ENCODE measurements at regions not wholly inside any gene's neighbourhood (a gene's known extent, or its start where the extent isn't known, plus 50 kb on each side); places are given as distances from the start of the nearest gene placed in this dataset.

DNA sequence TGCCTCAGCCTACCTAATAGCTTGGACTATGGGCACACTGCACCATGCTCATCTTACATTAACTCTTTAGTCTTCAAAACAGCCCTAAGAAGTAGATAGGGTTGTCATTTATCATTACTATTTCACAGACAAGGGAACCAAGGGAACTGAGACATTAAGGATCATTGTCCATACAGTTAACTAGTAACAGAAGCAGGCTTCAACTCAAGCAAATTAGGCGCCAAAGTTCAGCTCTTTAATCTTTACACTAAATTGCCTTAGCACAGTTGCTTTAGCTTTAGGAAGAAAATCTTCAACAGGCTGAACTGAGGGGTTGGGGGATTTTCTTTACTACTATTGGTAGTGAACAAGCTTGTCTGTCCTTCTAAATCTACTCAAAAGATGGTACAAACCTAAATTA, 68.8 kb upstream of the CAND1 start:
- no peak for DNase-seq
- peaks cover 0 to 14% (median 0%) of the 10 kb centered on the region in 3 donors for H3K4me1 ChIP-seq
- TF ChIP-seq, protein P1, sequence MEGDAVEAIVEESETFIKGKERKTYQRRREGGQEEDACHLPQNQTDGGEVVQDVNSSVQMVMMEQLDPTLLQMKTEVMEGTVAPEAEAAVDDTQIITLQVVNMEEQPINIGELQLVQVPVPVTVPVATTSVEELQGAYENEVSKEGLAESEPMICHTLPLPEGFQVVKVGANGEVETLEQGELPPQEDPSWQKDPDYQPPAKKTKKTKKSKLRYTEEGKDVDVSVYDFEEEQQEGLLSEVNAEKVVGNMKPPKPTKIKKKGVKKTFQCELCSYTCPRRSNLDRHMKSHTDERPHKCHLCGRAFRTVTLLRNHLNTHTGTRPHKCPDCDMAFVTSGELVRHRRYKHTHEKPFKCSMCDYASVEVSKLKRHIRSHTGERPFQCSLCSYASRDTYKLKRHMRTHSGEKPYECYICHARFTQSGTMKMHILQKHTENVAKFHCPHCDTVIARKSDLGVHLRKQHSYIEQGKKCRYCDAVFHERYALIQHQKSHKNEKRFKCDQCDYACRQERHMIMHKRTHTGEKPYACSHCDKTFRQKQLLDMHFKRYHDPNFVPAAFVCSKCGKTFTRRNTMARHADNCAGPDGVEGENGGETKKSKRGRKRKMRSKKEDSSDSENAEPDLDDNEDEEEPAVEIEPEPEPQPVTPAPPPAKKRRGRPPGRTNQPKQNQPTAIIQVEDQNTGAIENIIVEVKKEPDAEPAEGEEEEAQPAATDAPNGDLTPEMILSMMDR (IDR thresholded peaks at IDR 0.05): no peak
- no peak for TF ChIP-seq POLR2A (IDR thresholded peaks at IDR 0.05)
- WGBS, 2 donors: 0 to 7% methylated on average over 1 of the region's 1 CpG
- no peak overlapping the region for H3K27ac ChIP-seq
- H3K27me3 ChIP-seq: peaks cover 0 to 11% (median 0%) of the 10 kb centered on the region in 4 donors
- H3K36me3 ChIP-seq: no peaks in the 10 kb centered on the region
- intact Hi-C loops (cut with DNase I): no loop called here
- no peaks in the 10 kb centered on the region for H3K9me3 ChIP-seq
- no peak overlapping the region for H3K4me3 ChIP-seq

DNA sequence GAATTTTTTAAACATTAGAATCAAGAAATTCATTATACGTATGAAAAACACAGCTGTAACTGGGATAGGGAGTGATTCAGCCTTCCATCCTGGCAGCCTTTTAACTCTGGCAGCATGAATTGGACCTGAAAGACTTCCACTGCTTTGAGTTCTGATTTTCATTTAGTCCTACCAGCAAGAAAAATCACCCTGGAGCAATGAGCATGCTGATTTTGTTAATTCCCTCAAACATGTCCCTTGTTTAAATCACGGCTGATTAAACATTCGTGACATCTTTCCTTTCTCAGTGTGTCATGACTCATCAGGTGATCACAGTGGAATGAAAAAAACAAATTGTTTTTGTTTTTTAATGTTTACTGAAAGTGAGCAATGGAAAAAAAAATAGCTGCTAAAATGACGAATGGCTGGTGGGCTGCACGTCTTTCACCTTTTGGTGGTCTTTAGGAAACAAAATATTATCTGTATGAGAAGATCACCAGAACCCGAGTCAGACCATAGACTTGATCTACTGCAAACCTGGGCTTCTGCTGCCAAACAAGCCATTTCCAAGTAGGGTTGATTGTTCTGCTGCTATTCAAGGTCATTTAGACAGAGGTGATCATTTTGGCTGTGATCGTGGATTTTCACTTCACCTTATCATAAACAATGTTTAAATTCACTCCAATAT, 67.0 kb upstream of the CAND1 start:
- H3K4me3 ChIP-seq: no peak overlapping the region
- WGBS, 2 donors: 27 to 44% methylated on average over 7 of the region's 7 CpGs
- H3K27me3 ChIP-seq: peaks cover 0 to 11% (median 0%) of the 10 kb centered on the region in 4 donors
- TF ChIP-seq, protein P1 (IDR thresholded peaks at IDR 0.05): no peak
- no peak for TF ChIP-seq POLR2A (IDR thresholded peaks at IDR 0.05)
- no peaks in the 10 kb centered on the region for H3K9me3 ChIP-seq
- peaks cover 0 to 14% (median 0%) of the 10 kb centered on the region in 3 donors for H3K4me1 ChIP-seq
- no peak overlapping the region for H3K27ac ChIP-seq
- H3K36me3 ChIP-seq: no peaks in the 10 kb centered on the region
- no peak for DNase-seq
- intact Hi-C loops (cut with DNase I): no loop called here

DNA sequence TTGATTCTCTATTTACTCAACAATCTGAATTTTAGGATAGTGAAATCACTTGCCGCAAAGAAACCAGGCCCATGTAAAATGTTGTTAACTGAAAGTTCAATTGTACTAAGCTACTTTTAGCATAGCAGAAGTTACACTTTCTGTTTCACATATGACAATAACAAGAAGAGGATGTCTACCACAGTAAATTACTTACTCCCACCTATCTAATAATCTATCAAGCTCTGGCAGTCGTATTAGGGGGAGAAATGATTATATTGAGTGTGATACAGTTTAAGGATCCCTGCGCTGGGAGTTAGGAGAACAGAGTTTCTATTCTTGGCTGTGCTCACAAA, 66.5 kb upstream of the CAND1 start:
- TF ChIP-seq, protein P1 (IDR thresholded peaks at IDR 0.05): no peak
- TF ChIP-seq POLR2A (IDR thresholded peaks at IDR 0.05): no peak
- Histone ChIP-seq H3K4me1 (peaks cover 0 to 14% (median 0%) of the 10 kb centered on the region in 3 donors), H3K27ac (no peak overlapping the region), H3K9me3 (no peaks in the 10 kb centered on the region), H3K36me3 (no peaks in the 10 kb centered on the region), H3K4me3 (no peak overlapping the region), H3K27me3 (peaks cover 0 to 11% (median 0%) of the 10 kb centered on the region in 4 donors)
- intact Hi-C loops (cut with DNase I): no loop called here
- no peak for DNase-seq
- WGBS, 2 donors: 79 to 87% methylated on average over 3 of the region's 3 CpGs

DNA sequence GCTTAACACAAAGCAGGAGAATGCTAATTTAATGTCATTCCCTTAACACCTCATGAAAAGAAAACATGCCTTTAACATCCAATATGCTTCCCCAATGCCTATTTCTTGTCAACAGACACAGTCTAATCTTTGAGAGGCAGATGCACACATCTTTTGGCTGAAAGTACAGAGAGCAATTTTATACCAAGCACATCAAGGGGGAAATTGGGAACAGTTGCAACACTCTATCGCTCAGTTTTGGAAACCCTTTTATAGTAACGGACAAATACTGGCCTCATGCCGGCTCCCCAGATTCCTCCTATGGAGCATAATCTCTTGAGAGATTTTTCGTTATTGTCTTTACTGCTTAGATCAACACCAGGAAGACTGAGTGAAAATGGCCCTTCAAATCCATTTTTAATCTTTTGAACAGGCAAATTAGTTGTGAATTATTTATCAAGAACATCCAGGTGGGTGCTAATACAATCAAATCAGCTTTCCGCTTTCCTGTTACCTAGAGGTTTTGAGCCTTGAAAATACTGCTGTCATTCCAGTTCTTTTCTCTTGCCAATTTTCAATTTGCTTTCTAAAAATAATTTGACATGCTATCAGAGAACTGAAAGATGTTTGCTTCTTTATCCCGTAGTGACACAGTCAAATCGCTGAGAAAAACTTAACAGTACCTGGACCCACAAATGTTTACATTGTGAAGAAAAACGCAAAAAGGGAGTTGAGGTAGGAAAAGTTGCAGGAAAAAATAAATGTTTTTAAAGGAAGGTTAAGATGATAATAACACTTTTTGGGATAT, 60.7 kb upstream of the CAND1 start:
- 63 to 67% methylated on average over 7 to 8 of the region's 8 CpGs for WGBS, 2 donors
- H3K27ac ChIP-seq: no peak overlapping the region
- intact Hi-C loops (cut with DNase I): no loop called here

DNA sequence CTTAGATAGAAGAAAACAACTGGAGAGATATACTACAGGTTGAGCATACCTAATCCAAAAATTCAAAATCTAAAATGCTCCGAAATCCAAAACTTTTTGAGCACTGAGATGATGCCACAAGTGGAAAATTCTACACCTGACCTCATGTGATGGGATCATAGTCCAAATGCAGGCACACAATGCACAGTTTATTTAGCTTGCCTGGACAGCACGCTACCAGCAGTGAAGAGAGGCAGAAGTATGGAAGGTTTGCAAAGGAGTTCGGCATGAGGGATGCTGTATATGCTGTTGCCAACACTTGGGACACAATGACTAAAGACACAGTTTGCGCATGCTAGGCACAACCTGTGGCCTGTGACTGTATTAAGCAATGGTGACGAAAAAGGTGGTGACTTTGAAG, 58.1 kb upstream of the CAND1 start:
- intact Hi-C loops (cut with DNase I): no loop called here
- 71 to 80% methylated on average over 5 of the region's 5 CpGs for WGBS, 2 donors
- TF ChIP-seq POLR2A (IDR thresholded peaks at IDR 0.05): no peak
- TF ChIP-seq, protein P1 (IDR thresholded peaks at IDR 0.05): no peak
- H3K4me3 ChIP-seq: no peak overlapping the region
- H3K27me3 ChIP-seq: no peaks in the 10 kb centered on the region
- no peaks in the 10 kb centered on the region for H3K36me3 ChIP-seq
- no peaks in the 10 kb centered on the region for H3K9me3 ChIP-seq
- DNase-seq: no peak
- no peaks in the 10 kb centered on the region for H3K4me1 ChIP-seq
- no peak overlapping the region for H3K27ac ChIP-seq

More for the DNA sequence above, 60.7 kb upstream of the CAND1 start:
- no peaks in the 10 kb centered on the region for H3K9me3 ChIP-seq
- H3K36me3 ChIP-seq: no peaks in the 10 kb centered on the region
- no peak for DNase-seq
- peaks cover 0 to 3% (median 0%) of the 10 kb centered on the region in 4 donors for H3K27me3 ChIP-seq
- no peak overlapping the region for H3K4me3 ChIP-seq
- no peak for TF ChIP-seq POLR2A (IDR thresholded peaks at IDR 0.05)
- TF ChIP-seq, protein P1 (IDR thresholded peaks at IDR 0.05): no peak
- no peaks in the 10 kb centered on the region for H3K4me1 ChIP-seq
